Left ventricle myocardium inferior (tissue), 1 donor: ENCODE measurements at regions not wholly inside any gene's neighbourhood (a gene's known extent, or its start where the extent isn't known, plus 50 kb on each side); places are given as distances from the start of the nearest gene placed in this dataset.

Experiments
- DNase-seq: peaks from one replicate; pipeline ENCODE4 v3.0.0-alpha.2; 2020
- H3K27ac ChIP-seq: fragments of 200-600 bp; replicated peaks from 2 replicates; pipeline ENCODE4 v1.8.0; 2021
- H3K27me3 ChIP-seq: fragments of 200-600 bp; 2 replicates; pipeline ENCODE4 v1.8.0; 2021; ENCODE audit warnings: low read depth
- H3K36me3 ChIP-seq: fragments of 200-600 bp; 2 replicates; pipeline ENCODE4 v1.8.0; 2021
- H3K4me1 ChIP-seq: fragments of 200-600 bp; 2 replicates; pipeline ENCODE4 v1.8.0; 2021
- H3K4me3 ChIP-seq: fragments of 200-600 bp; 2 replicates; pipeline ENCODE4 v1.8.0; 2021; ENCODE audit warnings: mild to moderate bottlenecking, moderate library complexity
- H3K9me3 ChIP-seq: fragments of 200-600 bp; replicated peaks from 2 replicates; pipeline ENCODE4 v1.8.0; 2021
- CTCF ChIP-seq: fragments of 200-600 bp; IDR thresholded peaks from 2 replicates; pipeline ENCODE4 v1.8.0; 2021; ENCODE audit warnings: antibody characterized with exemption, mild to moderate bottlenecking, borderline replicate concordance
- intact Hi-C: fragments of 100-400 bp; cut with micrococcal nuclease; formaldehyde crosslinking; loops from one replicate; pipeline ENCODE4 v1.11.0; 2022
- donor health status: DM: no; HTN: yes; CAD: no; lungs with severe emphysema.

DNA sequence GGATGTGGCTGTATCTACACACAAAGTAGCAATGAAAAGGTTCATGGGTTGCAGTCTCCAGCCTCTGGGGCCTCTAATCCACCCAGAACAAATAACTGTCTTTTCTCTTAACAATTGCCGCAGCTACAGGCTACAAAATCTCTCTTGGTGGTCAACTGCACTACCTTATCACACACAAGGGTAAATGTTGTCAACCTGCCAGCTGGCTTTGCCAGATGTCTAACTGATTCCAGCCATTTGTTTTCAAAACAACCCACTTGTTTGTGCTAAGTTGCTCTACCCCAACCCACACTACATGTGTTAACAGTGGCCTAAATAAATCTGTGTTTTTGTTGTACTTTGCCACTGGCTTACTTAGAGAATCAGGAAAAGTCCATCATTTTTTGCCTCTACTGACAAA, 447.3 kb downstream of the TAFA4 start:
- H3K27me3 ChIP-seq: no peaks in the 10 kb centered on the region
- no peaks in the 10 kb centered on the region for H3K4me1 ChIP-seq
- no peaks in the 10 kb centered on the region for H3K9me3 ChIP-seq
- no peak overlapping the region for H3K27ac ChIP-seq
- no peaks in the 10 kb centered on the region for H3K36me3 ChIP-seq
- intact Hi-C loops: no loop called here
- DNase-seq: no peak
- TF ChIP-seq CTCF: no peak
- no peak overlapping the region for H3K4me3 ChIP-seq

- H3K4me1 ChIP-seq: no peaks in the 10 kb centered on the region
- no peaks in the 10 kb centered on the region for H3K36me3 ChIP-seq
- intact Hi-C loops: no loop called here
- no peak for DNase-seq
- H3K27ac ChIP-seq: no peak overlapping the region
- no peaks in the 10 kb centered on the region for H3K9me3 ChIP-seq
- TF ChIP-seq CTCF: no peak
- H3K4me3 ChIP-seq: no peak overlapping the region
- H3K27me3 ChIP-seq: no peaks in the 10 kb centered on the region
Observed at GRCh38 chr3:68483601-68484000, 448.7 kb downstream of the TAFA4 start.

DNA sequence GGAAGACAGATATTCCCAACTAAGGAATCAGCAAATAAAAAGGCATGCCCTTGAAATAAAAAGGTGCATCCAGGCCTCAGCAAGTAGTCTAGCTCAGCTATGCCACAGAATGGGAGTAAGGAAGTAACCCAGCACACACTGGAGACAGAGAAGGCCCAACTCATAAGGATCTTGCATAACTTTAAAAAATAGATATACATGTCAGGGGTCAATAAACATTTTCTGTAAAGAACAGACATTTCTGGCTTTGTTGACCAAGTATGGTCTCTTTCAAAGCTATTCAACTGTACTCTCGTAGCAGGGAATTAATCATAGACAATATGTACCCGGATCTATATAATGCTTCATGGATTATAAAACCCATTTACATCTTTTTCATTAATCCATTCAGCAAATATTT, 449.3 kb downstream of the TAFA4 start:
- H3K9me3 ChIP-seq: no peaks in the 10 kb centered on the region
- H3K36me3 ChIP-seq: no peaks in the 10 kb centered on the region
- no peak overlapping the region for H3K27ac ChIP-seq
- no peak for DNase-seq
- no peak overlapping the region for H3K4me3 ChIP-seq
- TF ChIP-seq CTCF: no peak
- H3K27me3 ChIP-seq: no peaks in the 10 kb centered on the region
- no peaks in the 10 kb centered on the region for H3K4me1 ChIP-seq
- intact Hi-C loops: no loop called here

- Histone ChIP-seq H3K4me3 (no peak overlapping the region), H3K27me3 (no peaks in the 10 kb centered on the region), H3K4me1 (no peaks in the 10 kb centered on the region), H3K27ac (no peak overlapping the region), H3K36me3 (no peaks in the 10 kb centered on the region), H3K9me3 (no peaks in the 10 kb centered on the region)
- intact Hi-C loops: no loop called here
- no peak for TF ChIP-seq CTCF
- DNase-seq: no peak
Observed at GRCh38 chr3:68482565-68482964, 449.8 kb downstream of the TAFA4 start.

DNA sequence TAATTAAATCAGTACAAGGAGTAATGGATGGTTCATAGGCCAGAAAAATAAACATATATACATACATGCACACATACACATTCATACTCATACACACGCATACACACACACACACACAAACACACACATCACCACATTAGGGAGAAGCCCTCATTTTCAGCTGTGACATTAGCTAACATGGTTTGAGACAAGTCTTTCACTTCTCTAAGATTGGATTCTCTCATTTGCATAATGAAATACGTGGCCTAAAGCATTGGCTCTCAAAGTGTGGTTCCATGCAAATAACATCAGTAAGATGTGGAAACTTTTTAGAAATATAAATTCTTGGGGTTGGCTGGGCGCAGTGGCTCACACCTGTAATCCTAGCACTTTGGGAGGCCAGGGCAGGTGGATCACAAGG, 452.6 kb downstream of the TAFA4 start:
- intact Hi-C loops: no loop called here
- TF ChIP-seq CTCF: no peak
- Histone ChIP-seq H3K4me1 (no peaks in the 10 kb centered on the region), H3K36me3 (no peaks in the 10 kb centered on the region), H3K9me3 (no peaks in the 10 kb centered on the region), H3K4me3 (no peak overlapping the region), H3K27me3 (no peaks in the 10 kb centered on the region), H3K27ac (no peak overlapping the region)
- DNase-seq: no peak
